K562 (cell line): ENCODE measurements at regions not wholly inside any gene's neighbourhood (a gene's known extent, or its start where the extent isn't known, plus 50 kb on each side); places are given as distances from the start of the nearest gene placed in this dataset.

Experiments used
- CAMTA2 ChIP-seq: fragments of 250-450 bp; sonication (Bioruptor Pico); conservative IDR thresholded peaks from 2 replicates; pipeline ENCODE4 v1.5.1; 2022
- HDAC8 ChIP-seq: fragments of 450-650 bp; IDR thresholded peaks from 2 replicates; pipeline ENCODE4 v1.6.1; 2016; ENCODE audit warnings: mild to moderate bottlenecking, missing genetic modification characterization, moderate library complexity, missing compliant biosample characterization
- HMBOX1 ChIP-seq: sonication (generic); IDR thresholded peaks from 2 replicates; pipeline ENCODE4 v1.6.1; 2016
- KAT8 ChIP-seq: fragments of 450-650 bp; IDR thresholded peaks from 2 replicates; pipeline ENCODE4 v1.6.1; 2016; ENCODE audit warnings: low read depth, mild to moderate bottlenecking
- MYBL2 ChIP-seq, 2 experiments: fragments of 450-650 bp in 1 of 2; sonication (generic) in 1 of 2; formaldehyde crosslinking in 1 of 2; IDR thresholded peaks; 2 replicates each; pipeline versions ENCODE4 v1.6.1 to v1.8.1; 2017 to 2022; ENCODE audit warnings: borderline replicate concordance in 1 of 2, inconsistent platforms in 1 of 2, low read depth in 1 of 2, mild to moderate bottlenecking in 1 of 2, missing genetic modification reagents in 1 of 2, moderate library complexity in 1 of 2
- NR1H2 ChIP-seq: sonication (generic); formaldehyde crosslinking; IDR thresholded peaks from 2 replicates; pipeline ENCODE4 v1.4.0; 2020; ENCODE audit warnings: mild to moderate bottlenecking, missing genetic modification reagents
- SIN3B ChIP-seq: fragments of 450-650 bp; IDR thresholded peaks from 2 replicates; pipeline ENCODE4 v1.6.1; 2017; ENCODE audit warnings: low read depth, mild to moderate bottlenecking, moderate library complexity
- SP2 ChIP-seq: IDR thresholded peaks from 2 replicates; pipeline ENCODE4 v1.6.1; 2011; ENCODE audit warnings: mild to moderate bottlenecking, low read depth, low read length, moderate library complexity; ENCODE audit not compliant: poor library complexity, severe bottlenecking; ENCODE audit errors: extremely low read depth
- TF ChIP-seq, protein P1 (sequence below): fragments of 250-450 bp; sonication (Bioruptor Pico); IDR thresholded peaks from 2 replicates; pipeline ENCODE4 v1.5.0; 2021; ENCODE audit warnings: mild to moderate bottlenecking, moderate library complexity

GRCh38 chr6:8828376-8828775 lies 393.0 kb upstream of the SLC35B3 start (continued):
- TF ChIP-seq, protein P1, sequence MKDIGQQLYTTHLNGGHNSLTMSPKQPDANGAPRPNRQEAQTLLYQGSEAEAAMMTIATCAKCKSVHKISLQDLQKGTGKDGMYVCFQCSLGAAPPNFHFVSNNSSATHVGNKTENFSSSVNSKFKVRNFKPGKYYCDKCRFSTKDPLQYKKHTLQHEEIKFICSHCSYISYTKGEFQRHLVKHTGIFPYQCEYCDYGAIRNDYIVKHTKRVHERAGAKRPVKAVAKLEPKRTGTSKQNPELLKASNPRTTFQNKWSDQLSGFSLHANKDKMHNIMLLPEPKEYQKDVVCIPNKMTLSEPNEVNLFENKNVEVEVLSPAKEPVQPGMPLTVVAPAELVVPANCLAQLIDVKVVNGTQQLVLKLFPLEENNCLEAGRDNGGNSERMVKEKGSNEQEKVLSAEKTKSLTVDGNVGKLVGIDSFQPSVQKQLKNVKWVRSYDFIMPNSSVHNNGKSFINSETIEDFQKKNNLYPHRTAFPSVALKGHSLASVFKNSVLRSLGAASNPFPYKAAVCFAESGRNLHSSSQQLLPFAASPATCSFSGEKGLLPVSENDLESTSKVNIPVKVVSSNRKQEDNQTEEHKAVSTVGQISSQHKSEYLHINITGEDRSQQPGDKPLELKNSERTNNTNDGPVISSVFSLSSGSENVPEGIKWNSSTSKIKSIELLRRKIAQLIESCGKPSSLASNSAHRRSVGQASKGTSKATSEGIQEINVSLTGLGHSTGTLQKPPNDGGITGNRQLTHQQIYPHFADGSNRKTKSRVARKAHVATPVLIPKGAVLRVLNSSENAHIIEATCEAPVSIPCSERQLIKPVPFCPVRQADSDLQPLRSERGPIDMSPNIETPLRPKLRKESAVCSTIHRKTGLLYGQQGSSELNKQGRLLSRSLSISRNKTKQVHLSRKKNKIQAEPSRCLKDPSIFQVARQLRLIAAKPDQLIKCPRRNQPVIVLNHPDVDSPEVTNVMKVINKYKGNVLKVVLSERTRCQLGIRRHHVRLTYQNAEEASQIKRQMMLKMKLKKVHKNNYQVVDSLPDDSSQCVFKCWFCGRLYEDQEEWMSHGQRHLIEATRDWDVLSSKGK (CRISPR knock-in tag) = no peak
- TF ChIP-seq CAMTA2 (CRISPR knock-in tag) = no peak
- TF ChIP-seq SP2 = no peak
- TF ChIP-seq MYBL2 (IDR thresholded peaks at IDR 0.05; ENCODE audit: low read depth) = no peak
- no peak for TF ChIP-seq MYBL2 (CRISPR knock-in tag; IDR thresholded peaks at IDR 0.05; ENCODE audit: borderline replicate concordance)
- TF ChIP-seq SIN3B = no peak
- no peak for TF ChIP-seq HMBOX1
- TF ChIP-seq NR1H2 (CRISPR knock-in tag) = no peak
- TF ChIP-seq KAT8 = no peak
- TF ChIP-seq HDAC8 (tag) = no peak
